Smooth muscle cell (in vitro differentiated cells): ENCODE measurements at regions not wholly inside any gene's neighbourhood (a gene's known extent, or its start where the extent isn't known, plus 50 kb on each side); places are given as distances from the start of the nearest gene placed in this dataset.

Source experiments
- DNase-seq: peaks from one replicate; lab custom pipeline; 2025; ENCODE audit not compliant: unreplicated experiment; lab: John Stamatoyannopoulos, UW
- H2AFZ ChIP-seq: fragments of 200-600 bp; sonication (generic); 2 replicates; pipeline ENCODE4 v1.6.0; 2016; ENCODE audit warnings: antibody characterized with exemption, low read depth, mild to moderate bottlenecking
- H3F3A ChIP-seq: fragments of 200-600 bp; sonication (generic); 2 replicates; pipeline ENCODE4 v1.6.0; 2017; ENCODE audit warnings: antibody characterized with exemption, low read depth
- H3K27ac ChIP-seq: fragments of 200-600 bp; sonication (generic); 2 replicates; pipeline ENCODE4 v1.5.1; 2016; ENCODE audit warnings: low read depth, mild to moderate bottlenecking
- H3K27me3 ChIP-seq: fragments of 200-600 bp; sonication (generic); 2 replicates; pipeline ENCODE4 v1.6.1; 2016; ENCODE audit warnings: low read depth, mild to moderate bottlenecking
- H3K36me3 ChIP-seq: fragments of 200-600 bp; sonication (generic); 2 replicates; pipeline ENCODE4 v1.5.1; 2016; ENCODE audit warnings: low read depth
- H3K4me1 ChIP-seq: fragments of 200-600 bp; sonication (generic); 2 replicates; pipeline ENCODE4 v1.5.1; 2016; ENCODE audit warnings: low read depth
- H3K4me2 ChIP-seq: fragments of 200-600 bp; sonication (generic); 2 replicates; pipeline ENCODE4 v1.6.0; 2016; ENCODE audit warnings: mild to moderate bottlenecking
- H3K4me3 ChIP-seq: fragments of 200-600 bp; sonication (generic); 2 replicates; pipeline ENCODE4 v1.5.1; 2016; ENCODE audit warnings: mild to moderate bottlenecking
- H3K79me2 ChIP-seq: fragments of 200-600 bp; sonication (generic); 2 replicates; pipeline ENCODE4 v1.6.0; 2016; ENCODE audit warnings: low read depth, mild to moderate bottlenecking
- H3K9ac ChIP-seq: fragments of 200-600 bp; sonication (generic); 2 replicates; pipeline ENCODE4 v1.6.0; 2016; ENCODE audit warnings: low read depth
- H3K9me3 ChIP-seq: fragments of 200-600 bp; sonication (generic); replicated peaks from 2 replicates; pipeline ENCODE4 v1.5.1; 2016; ENCODE audit warnings: low read depth
- H4K20me1 ChIP-seq: fragments of 200-600 bp; sonication (generic); 2 replicates; pipeline ENCODE4 v1.6.0; 2016; ENCODE audit warnings: low read depth
- CTCF ChIP-seq: fragments of 200-600 bp; sonication (generic); IDR thresholded peaks from 2 replicates; pipeline ENCODE4 v1.5.1; 2017; ENCODE audit warnings: borderline replicate concordance, mild to moderate bottlenecking, antibody characterized with exemption; ENCODE audit not compliant: insufficient read depth, poor library complexity, severe bottlenecking
- WGBS: methylation state at CpG from one replicate; pipeline ENCODE4 v1.1.7; 2016; ENCODE audit warnings: low lambda C conversion rate; 5-methylcytosine and 5-hydroxymethylcytosine counted together

GRCh38 chr21:16011719-16012118 is 281.9 kb downstream of the USP25 start:
- no peak for TF ChIP-seq CTCF
- Histone ChIP-seq H3K27ac (no peak overlapping the region), H3F3A (no peaks in the 10 kb centered on the region), H3K4me2 (no peak overlapping the region), H3K9me3 (no peaks in the 10 kb centered on the region), H3K36me3 (no peaks in the 10 kb centered on the region), H3K4me1 (no peaks in the 10 kb centered on the region), H3K9ac (no peak overlapping the region), H4K20me1 (no peaks in the 10 kb centered on the region), H2AFZ (no peak overlapping the region), H3K27me3 (no peaks in the 10 kb centered on the region), H3K4me3 (no peak overlapping the region), H3K79me2 (no peaks in the 10 kb centered on the region)
- no peak for DNase-seq
- WGBS = 63% methylated on average over 4 of the region's 4 CpGs

GRCh38 chr21:16013570-16013969 is 283.8 kb downstream of the USP25 start:
- no peak overlapping the region for H2AFZ ChIP-seq
- no peaks in the 10 kb centered on the region for H3K36me3 ChIP-seq
- H3K4me3 ChIP-seq = no peak overlapping the region
- H3K27me3 ChIP-seq = no peaks in the 10 kb centered on the region
- no peaks in the 10 kb centered on the region for H4K20me1 ChIP-seq
- 64% methylated on average over 2 of the region's 2 CpGs for WGBS
- no peak overlapping the region for H3K9ac ChIP-seq
- no peak overlapping the region for H3K4me2 ChIP-seq
- TF ChIP-seq CTCF = no peak
- H3K27ac ChIP-seq = no peak overlapping the region
- H3F3A ChIP-seq = no peaks in the 10 kb centered on the region
- no peak for DNase-seq
- H3K79me2 ChIP-seq = no peaks in the 10 kb centered on the region
- no peaks in the 10 kb centered on the region for H3K9me3 ChIP-seq
- H3K4me1 ChIP-seq = no peaks in the 10 kb centered on the region

- no peaks in the 10 kb centered on the region for H3K4me1 ChIP-seq
- no peak for DNase-seq
- no peak overlapping the region for H3K4me2 ChIP-seq
- H3K4me3 ChIP-seq = no peak overlapping the region
- no peaks in the 10 kb centered on the region for H3K79me2 ChIP-seq
- WGBS = 93% methylated on average over 2 of the region's 2 CpGs
- H2AFZ ChIP-seq = no peak overlapping the region
- no peaks in the 10 kb centered on the region for H3K36me3 ChIP-seq
- no peak for TF ChIP-seq CTCF
- H3K27me3 ChIP-seq = no peaks in the 10 kb centered on the region
- no peaks in the 10 kb centered on the region for H3K9me3 ChIP-seq
- H3K27ac ChIP-seq = no peak overlapping the region
- no peaks in the 10 kb centered on the region for H3F3A ChIP-seq
- no peaks in the 10 kb centered on the region for H4K20me1 ChIP-seq
- H3K9ac ChIP-seq = no peak overlapping the region
Measured at GRCh38 chr21:16020878-16021277, 291.1 kb downstream of the USP25 start.

- H3F3A ChIP-seq = no peaks in the 10 kb centered on the region
- no peak for TF ChIP-seq CTCF
- no peak overlapping the region for H3K27ac ChIP-seq
- no peaks in the 10 kb centered on the region for H3K9me3 ChIP-seq
- no peak overlapping the region for H2AFZ ChIP-seq
- DNase-seq = no peak
- no peaks in the 10 kb centered on the region for H3K79me2 ChIP-seq
- H3K4me3 ChIP-seq = no peak overlapping the region
- no peaks in the 10 kb centered on the region for H4K20me1 ChIP-seq
- no peaks in the 10 kb centered on the region for H3K27me3 ChIP-seq
- WGBS = 94% methylated on average over 4 of the region's 4 CpGs
- H3K36me3 ChIP-seq = no peaks in the 10 kb centered on the region
- H3K4me1 ChIP-seq = no peaks in the 10 kb centered on the region
- H3K4me2 ChIP-seq = no peak overlapping the region
- H3K9ac ChIP-seq = no peak overlapping the region
Measured at GRCh38 chr21:16022116-16022515, 292.3 kb downstream of the USP25 start.
